Thoracic aorta (tissue), 2 donors: ENCODE measurements at regions not wholly inside any gene's neighbourhood (a gene's known extent, or its start where the extent isn't known, plus 50 kb on each side); places are given as distances from the start of the nearest gene placed in this dataset.
A peak's percentile ranks its signal among the peaks of the same experiment; 100 is the strongest.

Experiments used
- ATAC-seq: fragments of 150-250 bp; one replicate; pipeline ENCODE4 v1.8.0; 2017; ENCODE audit warnings: low read depth; ENCODE audit not compliant: insufficient number of reproducible peaks, low FRiP score
- DNase-seq: peaks from one replicate; pipeline ENCODE4 v3.0.0-alpha.2; 2020; ENCODE audit warnings: low spot score
- H3K27ac ChIP-seq, 2 donors: fragments of 200-600 bp; sonication (generic); 1 replicate in 1 of 2; 2 replicates in 1 of 2; pipeline ENCODE4 v1.5.1; 2016; ENCODE audit warnings: mild to moderate bottlenecking in 2 of 2, moderate library complexity in 2 of 2
- H3K27me3 ChIP-seq: fragments of 200-600 bp; sonication (generic); replicated peaks from 2 replicates; pipeline ENCODE4 v1.6.0; 2016; ENCODE audit warnings: mild to moderate bottlenecking; ENCODE audit not compliant: insufficient read depth
- H3K36me3 ChIP-seq: fragments of 200-600 bp; sonication (generic); one replicate; pipeline ENCODE4 v1.5.1; 2016
- H3K4me1 ChIP-seq, 2 donors: fragments of 200-600 bp; sonication (generic); 1 replicate in 1 of 2; 2 replicates in 1 of 2; pipeline versions ENCODE4 v1.5.1 to v1.6.0; 2016; ENCODE audit warnings: low read depth in 2 of 2, mild to moderate bottlenecking in 1 of 2; ENCODE audit not compliant: control insufficient read depth in 1 of 2
- H3K4me3 ChIP-seq: fragments of 200-600 bp; sonication (generic); 2 replicates; pipeline ENCODE4 v1.5.1; 2016; ENCODE audit warnings: mild to moderate bottlenecking
- H3K9me3 ChIP-seq: fragments of 200-600 bp; sonication (generic); 2 replicates; pipeline ENCODE4 v1.5.1; 2016
- CTCF ChIP-seq: fragments of 200-600 bp; sonication (generic); IDR thresholded peaks from one replicate; pipeline ENCODE4 v1.5.1; 2019; ENCODE audit warnings: antibody characterized with exemption

GRCh38 chr1:65691972-65692371 lies 100.7 kb upstream of the PDE4B start:
- Histone ChIP-seq H3K4me1 (peaks cover 6 to 27% of the 10 kb centered on the region in 2 donors), H3K9me3 (no peaks in the 10 kb centered on the region), H3K36me3 (no peaks in the 10 kb centered on the region), H3K27me3 (no peaks in the 10 kb centered on the region), H3K4me3 (no peak overlapping the region), H3K27ac (peak overlapping the region; percentile 3 to 20)
- TF ChIP-seq CTCF = no peak
- no peak for DNase-seq
- no peak for ATAC-seq

- Histone ChIP-seq H3K27ac (no peak overlapping the region), H3K4me3 (no peak overlapping the region), H3K27me3 (no peaks in the 10 kb centered on the region), H3K36me3 (no peaks in the 10 kb centered on the region), H3K4me1 (peaks cover 6 to 24% of the 10 kb centered on the region in 2 donors), H3K9me3 (no peaks in the 10 kb centered on the region)
- no peak for TF ChIP-seq CTCF
- DNase-seq = no peak
- no peak for ATAC-seq
These were observed 98.6 kb upstream of the PDE4B start for GRCh38 chr1:65694126-65694525.

- no peak overlapping the region for H3K4me3 ChIP-seq
- no peak overlapping the region for H3K27ac ChIP-seq
- H3K9me3 ChIP-seq = no peaks in the 10 kb centered on the region
- peaks cover 5% of the 10 kb centered on the region for H3K27me3 ChIP-seq
- no peak for TF ChIP-seq CTCF
- no peak for ATAC-seq
- DNase-seq = no peak
- H3K36me3 ChIP-seq = no peaks in the 10 kb centered on the region
- H3K4me1 ChIP-seq = peaks cover 6 to 24% of the 10 kb centered on the region in 2 donors
These were observed 97.8 kb upstream of the PDE4B start for GRCh38 chr1:65694933-65695332.

- TF ChIP-seq CTCF = no peak
- no peaks in the 10 kb centered on the region for H3K9me3 ChIP-seq
- H3K27ac ChIP-seq = no peak overlapping the region
- no peak for DNase-seq
- no peak for ATAC-seq
- no peaks in the 10 kb centered on the region for H3K4me1 ChIP-seq
- H3K36me3 ChIP-seq = no peaks in the 10 kb centered on the region
- H3K4me3 ChIP-seq = no peak overlapping the region
- peaks cover 5% of the 10 kb centered on the region for H3K27me3 ChIP-seq
These were observed 94.1 kb upstream of the PDE4B start for GRCh38 chr1:65698590-65698989.

GRCh38 chr1:65703853-65704252 lies 88.8 kb upstream of the PDE4B start:
- DNase-seq = no peak
- no peak for ATAC-seq
- no peak for TF ChIP-seq CTCF
- Histone ChIP-seq H3K27me3 (peaks cover 5% of the 10 kb centered on the region), H3K4me1 (no peaks in the 10 kb centered on the region), H3K36me3 (no peaks in the 10 kb centered on the region), H3K9me3 (no peaks in the 10 kb centered on the region), H3K27ac (no peak overlapping the region), H3K4me3 (no peak overlapping the region)
